ENCODE measurements at regions not wholly inside any gene's neighbourhood (a gene's known extent, or its start where the extent isn't known, plus 50 kb on each side); places are given as distances from the start of the nearest gene placed in this dataset.

DNA sequence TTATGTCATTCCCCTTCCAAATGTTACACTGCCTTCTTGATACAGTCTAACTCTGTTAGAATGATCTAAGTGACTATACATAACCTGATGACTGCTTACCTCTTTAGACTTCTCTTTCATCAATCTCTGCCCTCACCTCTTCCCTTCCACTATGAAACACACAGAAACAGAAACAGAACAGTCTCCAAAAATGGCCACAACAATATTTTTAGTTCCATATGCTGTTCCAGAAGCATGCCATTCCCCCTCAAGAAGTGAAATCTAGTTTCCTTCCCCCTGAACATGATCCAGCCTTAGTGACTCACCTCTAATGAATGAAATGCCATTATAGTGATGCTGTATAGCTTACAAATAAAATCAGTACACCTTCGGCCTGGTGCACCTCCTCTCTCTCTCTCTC lies 229.3 kb upstream of the TENT5A start:
- TF ChIP-seq EZH2phosphoT487 (IDR thresholded peaks at IDR 0.05): no peak
- TF ChIP-seq CTCF (IDR thresholded peaks at IDR 0.05): no peak
- TF ChIP-seq EZH2 (IDR thresholded peaks at IDR 0.05): no peak

Measured in neural progenitor cell (in vitro differentiated cells).